Fibroblast of lung (primary cell): ENCODE measurements at regions not wholly inside any gene's neighbourhood (a gene's known extent, or its start where the extent isn't known, plus 50 kb on each side); places are given as distances from the start of the nearest gene placed in this dataset.

Experiments
- EZH2 ChIP-seq: IDR thresholded peaks from 2 replicates; pipeline ENCODE4 v1.5.1; 2012; ENCODE audit warnings: low read length, control low read depth, mild to moderate bottlenecking; ENCODE audit errors: missing control alignments
- TF ChIP-seq, protein P1 (sequence below), 2 donors: IDR thresholded peaks in 1 of 2; conservative IDR thresholded peaks in 1 of 2; 1 replicate in 1 of 2; 2 replicates in 1 of 2; pipeline ENCODE4 v1.5.1; 2011 to 2012; ENCODE audit warnings: low read length in 2 of 2, control low read depth in 1 of 2, inconsistent platforms in 1 of 2, low read depth in 1 of 2, mild to moderate bottlenecking in 1 of 2

DNA sequence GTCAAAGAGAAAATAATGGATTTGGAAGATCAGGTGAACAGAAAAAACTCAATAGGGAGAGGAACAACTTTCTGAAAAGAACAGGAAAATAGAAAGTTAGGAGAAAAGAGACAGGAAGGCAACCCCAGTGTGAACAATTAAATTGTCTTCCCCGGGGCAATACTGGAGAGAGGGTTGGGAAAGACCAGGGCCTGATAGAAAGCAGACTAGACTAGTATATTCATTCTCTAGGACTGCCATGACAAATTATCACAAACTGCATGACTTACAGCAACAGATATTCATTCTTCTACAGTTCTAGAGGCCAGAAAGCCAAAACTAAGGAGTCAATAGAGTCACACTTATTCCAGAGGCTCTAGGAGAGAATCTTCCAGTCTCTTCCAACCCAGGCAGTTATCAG, 482.8 kb downstream of the SOX6 start:
- TF ChIP-seq, protein P1, sequence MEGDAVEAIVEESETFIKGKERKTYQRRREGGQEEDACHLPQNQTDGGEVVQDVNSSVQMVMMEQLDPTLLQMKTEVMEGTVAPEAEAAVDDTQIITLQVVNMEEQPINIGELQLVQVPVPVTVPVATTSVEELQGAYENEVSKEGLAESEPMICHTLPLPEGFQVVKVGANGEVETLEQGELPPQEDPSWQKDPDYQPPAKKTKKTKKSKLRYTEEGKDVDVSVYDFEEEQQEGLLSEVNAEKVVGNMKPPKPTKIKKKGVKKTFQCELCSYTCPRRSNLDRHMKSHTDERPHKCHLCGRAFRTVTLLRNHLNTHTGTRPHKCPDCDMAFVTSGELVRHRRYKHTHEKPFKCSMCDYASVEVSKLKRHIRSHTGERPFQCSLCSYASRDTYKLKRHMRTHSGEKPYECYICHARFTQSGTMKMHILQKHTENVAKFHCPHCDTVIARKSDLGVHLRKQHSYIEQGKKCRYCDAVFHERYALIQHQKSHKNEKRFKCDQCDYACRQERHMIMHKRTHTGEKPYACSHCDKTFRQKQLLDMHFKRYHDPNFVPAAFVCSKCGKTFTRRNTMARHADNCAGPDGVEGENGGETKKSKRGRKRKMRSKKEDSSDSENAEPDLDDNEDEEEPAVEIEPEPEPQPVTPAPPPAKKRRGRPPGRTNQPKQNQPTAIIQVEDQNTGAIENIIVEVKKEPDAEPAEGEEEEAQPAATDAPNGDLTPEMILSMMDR (conservative IDR thresholded peaks at IDR 0.05 in 1 of 2, IDR thresholded peaks at IDR 0.05 in 1 of 2; ENCODE audit: low read depth in 1 of 2, low read length in 2 of 2), result no peak
- TF ChIP-seq EZH2, result no peak
